Skeletal muscle cell (primary cell): ENCODE measurements at regions not wholly inside any gene's neighbourhood (a gene's known extent, or its start where the extent isn't known, plus 50 kb on each side); places are given as distances from the start of the nearest gene placed in this dataset.
"Not testable (repeated sequence)": the region's sequence is repeated elsewhere in the genome, so short reads cannot be mapped to it uniquely, and the experiment has no call there.

ENCODE experiments used
- DNase-seq: peaks from one replicate; pipeline ENCODE4 v3.0.0-alpha.2; 2010; ENCODE audit warnings: low read depth
- H3K4me3 ChIP-seq: 2 replicates; pipeline ENCODE4 v1.5.1; 2011; ENCODE audit warnings: low read depth, mild to moderate bottlenecking, control low read depth, low read length, moderate library complexity

GRCh38 chr14:47921133-47921532, 245.7 kb upstream of the MDGA2 start:
- no peak overlapping the region for H3K4me3 ChIP-seq
- DNase-seq, result no peak

- H3K4me3 ChIP-seq, result no peak overlapping the region
- no peak for DNase-seq
These were observed 244.6 kb upstream of the MDGA2 start for GRCh38 chr14:47919997-47920396.

- H3K4me3 ChIP-seq, result no peak overlapping the region
- DNase-seq, result no peak
These were observed 244.0 kb upstream of the MDGA2 start for GRCh38 chr14:47919334-47919846.

DNA sequence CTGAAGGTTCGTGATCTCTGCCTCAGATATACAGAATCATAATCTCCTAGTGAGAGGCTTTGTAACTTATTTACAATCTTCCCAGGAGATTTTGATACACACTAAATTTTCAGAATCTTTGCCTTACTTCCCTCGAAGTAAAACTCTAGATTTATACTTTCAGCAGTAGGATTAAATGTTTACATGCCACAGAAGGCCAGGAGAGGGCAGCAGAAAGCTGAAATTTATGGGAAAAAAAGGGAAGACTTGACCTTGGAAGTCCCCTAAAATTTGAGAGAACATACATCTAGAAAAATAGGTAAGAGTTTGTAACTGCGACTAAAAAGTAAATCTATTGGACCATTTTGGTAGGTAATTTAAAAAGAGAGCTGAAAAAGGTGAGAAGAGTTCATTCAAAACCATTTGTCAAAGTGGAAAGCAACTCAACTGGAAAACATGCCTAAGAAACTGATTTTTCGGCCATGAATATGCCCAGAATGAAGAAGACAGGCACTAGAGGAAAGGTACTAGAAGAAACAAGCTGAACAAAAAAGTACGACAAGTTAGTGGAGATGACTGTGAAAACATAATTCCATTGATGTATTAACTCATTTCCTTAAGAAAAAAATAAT, 242.0 kb upstream of the MDGA2 start:
- DNase-seq, result no peak
- no peak overlapping the region for H3K4me3 ChIP-seq

DNA sequence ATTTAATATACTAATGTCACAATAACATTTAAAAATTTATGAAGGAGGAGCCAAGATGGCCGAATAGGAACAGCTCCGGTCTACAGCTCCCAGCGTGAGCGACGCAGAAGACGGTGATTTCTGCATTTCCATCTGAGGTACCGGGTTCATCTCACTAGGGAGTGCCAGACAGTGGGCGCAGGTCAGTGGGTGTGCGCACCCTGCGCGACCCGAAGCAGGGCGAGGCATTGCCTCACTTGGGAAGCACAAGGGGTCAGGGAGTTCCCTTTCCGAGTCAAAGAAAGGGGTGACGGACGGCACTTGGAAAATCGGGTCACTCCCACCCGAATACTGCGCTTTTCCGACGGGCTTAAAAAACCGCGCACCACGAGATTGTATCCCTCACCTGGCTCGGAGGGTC, 225.7 kb upstream of the MDGA2 start:
- H3K4me3 ChIP-seq, DNase-seq: not testable (repeated sequence)

- H3K4me3 ChIP-seq, result no peak overlapping the region
- no peak for DNase-seq
These were observed 224.3 kb upstream of the MDGA2 start for GRCh38 chr14:47899685-47900084.

DNA sequence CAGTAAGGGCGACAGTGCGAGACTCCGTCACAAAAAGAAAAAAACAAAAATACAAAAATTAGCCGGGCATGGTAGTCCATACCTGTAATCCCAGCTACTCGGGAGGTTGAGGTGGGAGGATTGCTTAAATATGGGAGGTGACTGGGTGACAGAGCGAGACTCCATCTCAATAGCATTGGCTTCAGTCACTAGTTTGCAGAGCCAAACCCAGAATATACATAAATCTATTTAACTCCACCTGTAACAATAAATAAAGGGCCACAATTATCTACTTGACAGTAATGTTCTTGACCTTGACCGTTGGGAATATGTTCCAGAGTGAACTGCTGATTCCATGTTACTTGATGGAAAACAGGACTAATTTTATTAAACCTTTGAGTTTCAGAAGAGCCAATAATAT, 198.9 kb upstream of the MDGA2 start:
- no peak for DNase-seq
- H3K4me3 ChIP-seq, result no peak overlapping the region

GRCh38 chr14:47872588-47872987, 197.2 kb upstream of the MDGA2 start:
- DNase-seq, result no peak
- H3K4me3 ChIP-seq, result no peak overlapping the region

DNA sequence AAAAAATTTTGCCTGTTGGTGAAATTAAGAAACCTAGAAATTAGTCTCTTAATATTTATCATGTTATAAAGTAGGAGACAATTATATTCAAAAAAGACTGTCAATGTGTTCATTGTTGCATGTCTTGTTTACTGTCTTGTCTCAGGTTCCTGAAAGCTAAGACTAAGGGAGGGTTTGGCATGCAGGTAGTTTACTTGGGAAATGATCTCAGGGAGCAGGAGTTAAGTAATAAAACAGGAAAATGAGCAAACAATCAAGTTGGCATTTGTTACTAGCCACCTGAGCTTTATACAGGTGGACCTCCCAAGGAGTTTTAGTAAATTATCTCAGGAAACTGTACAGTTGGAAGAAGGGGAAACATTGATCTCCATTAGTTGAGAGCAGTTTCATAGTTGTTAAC, 188.0 kb upstream of the MDGA2 start:
- H3K4me3 ChIP-seq, result no peak overlapping the region

GRCh38 chr14:47857646-47858045, 182.2 kb upstream of the MDGA2 start:
- no peak overlapping the region for H3K4me3 ChIP-seq
- DNase-seq, result no peak

More for the DNA sequence above, 188.0 kb upstream of the MDGA2 start:
- DNase-seq, result no peak

DNA sequence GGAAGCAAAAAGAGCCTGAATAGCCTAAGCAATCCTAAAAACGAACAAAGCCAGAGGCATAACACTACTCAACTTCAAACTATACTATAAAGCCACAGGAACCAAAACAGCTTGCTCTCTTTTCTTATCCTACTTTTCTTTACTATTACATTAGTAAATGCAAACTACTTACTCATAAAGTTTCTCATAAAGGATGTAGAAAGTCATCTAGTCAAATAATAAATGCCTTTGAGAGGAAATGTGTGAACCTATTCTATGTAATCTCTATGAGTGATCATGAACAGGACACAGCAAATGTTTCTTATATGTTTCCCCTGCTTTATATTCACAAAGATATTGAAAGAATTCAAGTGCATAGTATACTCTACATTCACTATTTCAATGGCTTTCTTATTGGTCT, 176.9 kb upstream of the MDGA2 start:
- H3K4me3 ChIP-seq, result no peak overlapping the region
- no peak for DNase-seq

GRCh38 chr14:47846008-47846407, 170.6 kb upstream of the MDGA2 start:
- DNase-seq, result no peak

GRCh38 chr14:47843236-47843635, 167.8 kb upstream of the MDGA2 start:
- H3K4me3 ChIP-seq, result no peak overlapping the region
- DNase-seq, result no peak

More at GRCh38 chr14:47846008-47846407, 170.6 kb upstream of the MDGA2 start:
- no peak overlapping the region for H3K4me3 ChIP-seq

DNA sequence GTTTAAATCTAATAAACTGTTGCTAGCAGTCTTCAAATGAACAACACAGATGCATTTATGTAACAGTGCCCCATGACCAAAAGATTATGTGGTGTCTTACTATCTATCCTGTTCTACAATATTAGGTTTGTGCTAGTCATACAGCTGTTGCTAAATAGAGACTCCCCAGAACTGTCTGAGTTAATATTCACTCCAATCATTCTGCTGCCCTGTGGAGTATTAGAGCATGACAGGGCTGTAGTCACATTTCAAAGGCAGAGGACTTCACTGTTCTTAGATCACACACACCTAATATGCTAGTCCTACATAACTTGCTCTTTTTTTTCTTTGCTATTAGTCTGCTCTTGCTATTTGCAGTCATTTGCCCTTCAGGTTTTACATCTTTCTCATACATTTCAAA, 157.6 kb upstream of the MDGA2 start:
- no peak overlapping the region for H3K4me3 ChIP-seq
- DNase-seq, result no peak

GRCh38 chr14:47826809-47827208, 151.4 kb upstream of the MDGA2 start:
- DNase-seq, result no peak
- H3K4me3 ChIP-seq, result no peak overlapping the region

- no peak overlapping the region for H3K4me3 ChIP-seq
- DNase-seq, result no peak
These were observed 146.9 kb upstream of the MDGA2 start for GRCh38 chr14:47822326-47822725.

DNA sequence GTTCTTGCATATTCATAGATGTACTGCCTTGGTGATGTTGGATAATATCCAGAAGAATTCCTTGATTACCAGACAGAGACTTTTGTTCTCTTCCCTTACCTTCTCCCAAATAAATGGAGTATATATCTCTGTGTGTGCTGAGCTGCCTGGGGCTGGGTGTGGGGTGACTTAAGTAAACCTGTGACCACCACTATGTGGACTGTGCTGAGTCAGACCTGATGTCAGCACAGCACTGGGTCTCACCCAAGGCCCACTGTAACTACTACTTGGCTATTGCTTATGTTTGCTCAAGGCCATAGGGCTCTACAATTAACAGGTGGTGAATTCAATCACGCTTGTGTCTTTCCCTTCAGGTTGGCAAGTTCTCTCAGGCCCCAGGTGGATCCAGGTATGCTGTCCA, 145.7 kb upstream of the MDGA2 start:
- DNase-seq, result no peak
- H3K4me3 ChIP-seq, result no peak overlapping the region

- no peak overlapping the region for H3K4me3 ChIP-seq
- DNase-seq, result no peak
These were observed 115.1 kb upstream of the MDGA2 start for GRCh38 chr14:47790477-47790876.

DNA sequence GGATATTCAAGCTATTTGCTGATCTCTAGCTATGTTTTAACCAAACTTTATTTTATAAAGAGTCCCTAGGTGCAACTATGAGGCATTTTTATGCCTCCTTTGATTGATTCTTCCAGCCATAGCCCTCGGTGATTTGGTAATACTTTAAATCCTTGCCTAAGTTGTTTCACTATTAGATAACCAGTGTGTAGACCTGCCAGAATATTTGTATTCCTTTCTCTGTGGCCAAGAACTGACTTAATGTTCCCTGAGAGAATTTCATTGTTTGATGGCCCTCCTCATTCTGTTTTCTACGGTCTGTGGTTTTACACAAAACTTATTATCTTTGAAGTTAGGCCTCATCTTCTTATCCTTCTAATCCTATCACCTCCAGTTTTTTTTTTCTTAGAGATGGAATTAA, 109.7 kb upstream of the MDGA2 start:
- no peak overlapping the region for H3K4me3 ChIP-seq
- DNase-seq, result no peak

DNA sequence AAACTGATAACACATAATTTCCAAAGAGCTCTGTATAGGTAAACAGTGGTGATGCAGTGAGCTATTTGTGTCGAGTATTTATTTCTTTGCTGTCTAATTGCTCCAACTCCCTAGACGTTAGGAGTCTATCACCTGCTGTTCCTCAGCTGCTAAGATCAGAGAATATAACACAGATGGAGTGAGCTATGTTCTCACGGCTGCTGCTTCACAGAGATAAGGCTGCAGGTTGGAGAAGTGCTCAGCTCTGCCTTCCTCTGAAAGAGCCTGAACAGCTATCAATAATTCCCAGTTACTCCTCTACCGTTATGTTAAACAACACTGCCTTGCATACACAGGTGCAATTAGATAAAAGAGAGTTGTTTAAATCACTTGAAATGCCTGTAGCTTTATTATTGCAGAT, 103.2 kb upstream of the MDGA2 start:
- H3K4me3 ChIP-seq, result no peak overlapping the region
- no peak for DNase-seq

DNA sequence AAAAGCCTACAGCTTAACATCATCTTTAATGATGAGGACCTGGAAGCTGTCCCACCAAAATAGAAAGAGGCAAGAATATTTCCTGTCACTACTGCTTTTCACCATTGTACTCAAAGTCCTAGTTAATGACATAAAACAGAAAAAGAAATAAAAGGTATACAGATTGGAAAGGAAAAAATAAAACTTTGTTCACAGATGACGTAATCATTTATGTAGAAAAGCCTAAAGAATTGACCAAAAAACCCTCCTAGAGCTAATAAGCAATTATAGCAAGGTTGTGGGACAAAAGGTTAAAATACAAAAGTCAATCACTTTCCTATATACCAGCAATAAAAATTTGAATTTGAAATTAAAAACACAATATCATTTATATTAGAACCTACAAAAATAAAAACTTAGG, 97.2 kb upstream of the MDGA2 start:
- H3K4me3 ChIP-seq, result no peak overlapping the region
- DNase-seq, result no peak
